Stimulated activated naive CD4-positive, alpha-beta T cell (primary cell): ENCODE measurements at regions not wholly inside any gene's neighbourhood (a gene's known extent, or its start where the extent isn't known, plus 50 kb on each side); places are given as distances from the start of the nearest gene placed in this dataset.

ENCODE experiments used
- DNase-seq, 6 experiments: peaks; one replicate each; lab custom pipeline; 2025; lab: John Stamatoyannopoulos, UW

- no peak for DNase-seq
These were observed 204.5 kb downstream of the BRD1 start for GRCh38 chr22:49623176-49623575.

- DNase-seq = no peak
These were observed 205.2 kb downstream of the BRD1 start for GRCh38 chr22:49622241-49623105.

- DNase-seq = no peak
These were observed 206.0 kb downstream of the BRD1 start for GRCh38 chr22:49621601-49622210.

GRCh38 chr22:49620666-49621065 is 207.0 kb downstream of the BRD1 start:
- no peak for DNase-seq

GRCh38 chr22:49620003-49620556 is 207.6 kb downstream of the BRD1 start:
- DNase-seq = no peak

GRCh38 chr22:49619301-49619700 is 208.4 kb downstream of the BRD1 start:
- no peak for DNase-seq

- no peak for DNase-seq
These were observed 209.1 kb downstream of the BRD1 start for GRCh38 chr22:49618677-49618953.

GRCh38 chr22:49617866-49618676 is 209.6 kb downstream of the BRD1 start:
- no peak for DNase-seq

GRCh38 chr22:49617264-49617663 is 210.4 kb downstream of the BRD1 start:
- DNase-seq = no peak

GRCh38 chr22:49616356-49617231 is 211.1 kb downstream of the BRD1 start:
- DNase-seq = no peak

- no peak for DNase-seq
These were observed 212.4 kb downstream of the BRD1 start for GRCh38 chr22:49614966-49615965.

- no peak for DNase-seq
These were observed 214.0 kb downstream of the BRD1 start for GRCh38 chr22:49613511-49614270.

GRCh38 chr22:49613108-49613507 is 214.6 kb downstream of the BRD1 start:
- no peak for DNase-seq

GRCh38 chr22:49609207-49609876 is 218.3 kb downstream of the BRD1 start:
- DNase-seq = no peak

GRCh38 chr22:49608660-49609059 is 219.0 kb downstream of the BRD1 start:
- DNase-seq = no peak

GRCh38 chr22:49608228-49608627 is 219.4 kb downstream of the BRD1 start:
- no peak for DNase-seq

- DNase-seq = no peak
These were observed 219.9 kb downstream of the BRD1 start for GRCh38 chr22:49607821-49608220.

- no peak for DNase-seq
These were observed 220.9 kb downstream of the BRD1 start for GRCh38 chr22:49606562-49607290.
